K562 (cell line): ENCODE measurements at regions not wholly inside any gene's neighbourhood (a gene's known extent, or its start where the extent isn't known, plus 50 kb on each side); places are given as distances from the start of the nearest gene placed in this dataset.

Experiments used
- NFYB ChIP-seq: IDR thresholded peaks from 2 replicates; pipeline ENCODE4 v1.6.1; 2011; ENCODE audit warnings: mild to moderate bottlenecking, moderate library complexity; ENCODE audit not compliant: insufficient read length; ENCODE audit errors: extremely low read depth
- ZBTB40 ChIP-seq, 2 experiments: fragments of 450-650 bp in 1 of 2; sonication (generic) in 1 of 2; formaldehyde crosslinking in 1 of 2; IDR thresholded peaks; 2 replicates each; pipeline versions ENCODE4 v1.7.1 to v1.9.0; 2016 to 2022; ENCODE audit warnings: inconsistent platforms in 1 of 2, mild to moderate bottlenecking in 1 of 2, missing genetic modification reagents in 1 of 2

- TF ChIP-seq ZBTB40 (IDR thresholded peaks at IDR 0.05) (peak; percentile 73), ZBTB40 (CRISPR knock-in tag; IDR thresholded peaks at IDR 0.05) (no peak), NFYB (no peak)
These were observed 151.5 kb downstream of the CENPC start (continued) for GRCh38 chr4:67393699-67394281.
